ENCODE measurements at regions not wholly inside any gene's neighbourhood (a gene's known extent, or its start where the extent isn't known, plus 50 kb on each side); places are given as distances from the start of the nearest gene placed in this dataset.
A peak's percentile ranks its signal among the peaks of the same experiment; 100 is the strongest.

GRCh38 chr5:138685193-138685745 is 68.0 kb upstream of the CTNNA1 start:
- intact Hi-C loops (cut with micrococcal nuclease) (no loop called here), in situ Hi-C loops (cut with MboI; ENCODE audit: low sequenced_read_pairs) (no loop called here), dilution Hi-C loops (cut with HindIII; ENCODE audit: low sequenced_read_pairs, unreplicated experiment) (no loop called here)
- Histone ChIP-seq H3K9me3 (ENCODE audit: control insufficient read depth, insufficient read depth, low read length) (no peaks in the 10 kb centered on the region), H3K27me3 (ENCODE audit: control insufficient read depth, insufficient read depth, low read length) (peaks cover 3% of the 10 kb centered on the region; the same call in 1 of the 2 replicates), H4K8ac (ENCODE audit: low read depth in 2 of 2, low read length in 2 of 2) (no peak overlapping the region), H2BK120ac (ENCODE audit: low read depth, low read length) (no peak overlapping the region), H3K9me1 (ENCODE audit: insufficient read depth, low read length) (no peaks in the 10 kb centered on the region), H2BK15ac (ENCODE audit: low read depth, low read length) (no peak overlapping the region), H3K4me1 (ENCODE audit: control insufficient read depth, insufficient read depth, low read length) (no peaks in the 10 kb centered on the region), H3K36me3 (ENCODE audit: control insufficient read depth, insufficient read depth, low read length) (no peaks in the 10 kb centered on the region), H2BK20ac (ENCODE audit: low read depth, low read length) (no peak overlapping the region), H2BK5ac (ENCODE audit: low read depth, low read length, poor library complexity, severe bottlenecking) (no peak overlapping the region), H3K18ac (ENCODE audit: low read depth, low read length) (no peak overlapping the region), H2AK5ac (ENCODE audit: low read depth, low read length) (no peak overlapping the region), H3K56ac (ENCODE audit: extremely low read depth, insufficient read depth, low read length) (no peak overlapping the region), H3K27ac (ENCODE audit: insufficient read depth, low read length) (no peak overlapping the region), H3K14ac (replicated peaks; ENCODE audit: low read depth, low read length) (no peak overlapping the region), H4K20me1 (ENCODE audit: insufficient read depth, low read length) (no peaks in the 10 kb centered on the region), H3K9ac (ENCODE audit: low read depth, low read length) (no peak overlapping the region), H4K5ac (ENCODE audit: low read depth, low read length) (no peak overlapping the region), H2AFZ (replicated peaks; ENCODE audit: low read length, poor library complexity) (no peak overlapping the region), H3K4me3 (ENCODE audit: insufficient read depth, low read depth, low read length) (no peak overlapping the region), H3K4ac (ENCODE audit: low read depth, low read length) (no peak overlapping the region), H3K79me1 (ENCODE audit: low read depth in 1 of 2, low read length in 2 of 2) (no peaks in the 10 kb centered on the region), H2AK9ac (replicated peaks; ENCODE audit: low read depth, low read length, poor library complexity) (no peak overlapping the region), H3K4me2 (ENCODE audit: low read depth, low read length) (no peak overlapping the region), H3K23ac (ENCODE audit: low read depth, low read length) (no peak overlapping the region), H4K91ac (ENCODE audit: insufficient read depth, low read depth, low read length) (no peak overlapping the region)
- WGBS, 2 experiments (ENCODE audit: extremely low coverage in 2 of 2, insufficient read length in 1 of 2): 40% methylated on average over 1 of the region's 2 CpGs; no CpG with 5 or more reads in 1 of the 2 experiments
- DNase-seq (no peak), ATAC-seq (ENCODE audit: low read depth) (no peak)
- CTCF ChIA-PET: no interaction called here
- POLR2A ChIA-PET (ENCODE audit: unreplicated experiment): no interaction called here
- no TSS peak for BruUV-seq (replicated peaks)
- TF ChIP-seq NFE2L2 (IDR thresholded peaks at IDR 0.05; ENCODE audit: low read depth, low read length) (no peak), FOS (IDR thresholded peaks at IDR 0.05; ENCODE audit: low read depth, low read length) (no peak), SMC3 (IDR thresholded peaks at IDR 0.05; ENCODE audit: low read depth, low read length) (no peak), ELK1 (IDR thresholded peaks at IDR 0.05; ENCODE audit: borderline replicate concordance, low read depth, low read length) (no peak), BHLHE40 (IDR thresholded peaks at IDR 0.05; ENCODE audit: low read depth, low read length) (no peak), RCOR1 (IDR thresholded peaks at IDR 0.05; ENCODE audit: insufficient replicate concordance, low read length) (no peak), USF2 (IDR thresholded peaks at IDR 0.05; ENCODE audit: low read depth, low read length) (peak; percentile 23; the same call in 1 of the 2 replicates), MXI1 (IDR thresholded peaks at IDR 0.05; ENCODE audit: borderline replicate concordance, low read depth, low read length) (no peak), RFX5 (IDR thresholded peaks at IDR 0.05; ENCODE audit: low read depth, low read length) (no peak), MAFK (IDR thresholded peaks at IDR 0.05; ENCODE audit: low read depth, low read length) (no peak), MAZ (IDR thresholded peaks at IDR 0.05; ENCODE audit: borderline replicate concordance, low read depth, low read length) (no peak), CHD1 (IDR thresholded peaks at IDR 0.05; ENCODE audit: low read depth, low read length) (no peak), CTCF (conservative IDR thresholded peaks at IDR 0.05; ENCODE audit: low read depth, low read length) (no peak), CEBPB (IDR thresholded peaks at IDR 0.05; ENCODE audit: low read depth, low read length) (0 out of 2 replicates have a peak, but pooled peaks have one; percentile 4), RAD21 (IDR thresholded peaks at IDR 0.05; ENCODE audit: low read length) (no peak)

Data from IMR-90 (cell line).